WTC11 (cell line): ENCODE measurements at regions not wholly inside any gene's neighbourhood (a gene's known extent, or its start where the extent isn't known, plus 50 kb on each side); places are given as distances from the start of the nearest gene placed in this dataset.

ENCODE experiments used
- ATF3 ChIP-seq: sonication (generic); formaldehyde crosslinking; conservative IDR thresholded peaks from 2 replicates; pipeline ENCODE4 v1.8.1; 2022; ENCODE audit warnings: mild to moderate bottlenecking, missing genetic modification reagents
- CBFB ChIP-seq: sonication (generic); formaldehyde crosslinking; IDR thresholded peaks from 2 replicates; pipeline ENCODE4 v1.8.1; 2022; ENCODE audit warnings: mild to moderate bottlenecking, low read depth, missing genetic modification reagents
- CTCF ChIP-seq: fragments of 200-600 bp; IDR thresholded peaks from 2 replicates; pipeline ENCODE4 v1.8.0; 2022; ENCODE audit warnings: antibody characterized with exemption
- E2F5 ChIP-seq: sonication (generic); formaldehyde crosslinking; IDR thresholded peaks from 2 replicates; pipeline ENCODE4 v1.8.1; 2022; ENCODE audit warnings: mild to moderate bottlenecking, moderate library complexity, missing genetic modification reagents
- FOXJ3 ChIP-seq: sonication (generic); formaldehyde crosslinking; IDR thresholded peaks from 2 replicates; pipeline ENCODE4 v1.9.0; 2021; ENCODE audit warnings: missing genetic modification reagents, mild to moderate bottlenecking, borderline replicate concordance
- GABPB1 ChIP-seq: sonication (generic); formaldehyde crosslinking; IDR thresholded peaks from 2 replicates; pipeline ENCODE4 v1.8.1; 2023; ENCODE audit warnings: mild to moderate bottlenecking, missing genetic modification reagents
- HMGXB4 ChIP-seq: sonication (generic); formaldehyde crosslinking; IDR thresholded peaks from 2 replicates; pipeline ENCODE4 v1.8.1; 2023; ENCODE audit warnings: mild to moderate bottlenecking, moderate library complexity, missing genetic modification reagents
- IRF2 ChIP-seq: sonication (generic); formaldehyde crosslinking; IDR thresholded peaks from 2 replicates; pipeline ENCODE4 v1.8.0; 2022; ENCODE audit warnings: low read depth, missing genetic modification reagents, borderline replicate concordance
- MAX ChIP-seq: sonication (generic); formaldehyde crosslinking; IDR thresholded peaks from 2 replicates; pipeline ENCODE4 v1.8.0; 2022; ENCODE audit warnings: mild to moderate bottlenecking, missing genetic modification reagents
- TF ChIP-seq, protein P1 (sequence below): sonication (generic); formaldehyde crosslinking; IDR thresholded peaks from 2 replicates; pipeline ENCODE4 v1.8.1; 2022; ENCODE audit warnings: low read depth, missing genetic modification reagents, borderline replicate concordance
- TF ChIP-seq, protein P2 (sequence below): sonication (generic); formaldehyde crosslinking; IDR thresholded peaks from 2 replicates; pipeline ENCODE4 v1.8.1; 2023; ENCODE audit warnings: mild to moderate bottlenecking, missing genetic modification reagents
- TF ChIP-seq, protein P3 (sequence below): sonication (generic); formaldehyde crosslinking; IDR thresholded peaks from 2 replicates; pipeline ENCODE4 v1.8.1; 2022; ENCODE audit warnings: low read depth, mild to moderate bottlenecking, moderate library complexity, missing genetic modification reagents, borderline replicate concordance

DNA sequence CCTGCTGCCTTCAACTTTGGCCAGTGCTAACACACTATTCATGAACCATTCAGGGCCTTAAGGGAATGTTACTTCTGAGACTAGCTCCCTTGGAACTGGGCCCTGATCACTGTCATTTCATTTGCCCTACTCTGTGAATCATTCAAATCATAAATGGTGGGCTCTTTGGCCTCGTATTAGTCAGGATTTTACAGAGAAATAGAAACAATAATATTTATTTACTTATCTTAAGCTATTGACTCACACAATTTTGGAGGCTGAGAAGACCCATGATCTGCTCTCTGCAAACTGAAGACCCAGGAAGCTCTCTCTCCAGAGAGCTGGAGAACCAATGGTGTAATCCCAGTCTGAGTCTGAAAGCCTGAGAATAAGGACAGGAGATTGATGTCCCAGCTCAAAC is 398.5 kb downstream of the LRIG3 start:
- TF ChIP-seq ATF3 (CRISPR knock-in tag): no peak
- TF ChIP-seq CTCF: no peak
- no peak for TF ChIP-seq FOXJ3 (CRISPR knock-in tag)
- TF ChIP-seq, protein P1, sequence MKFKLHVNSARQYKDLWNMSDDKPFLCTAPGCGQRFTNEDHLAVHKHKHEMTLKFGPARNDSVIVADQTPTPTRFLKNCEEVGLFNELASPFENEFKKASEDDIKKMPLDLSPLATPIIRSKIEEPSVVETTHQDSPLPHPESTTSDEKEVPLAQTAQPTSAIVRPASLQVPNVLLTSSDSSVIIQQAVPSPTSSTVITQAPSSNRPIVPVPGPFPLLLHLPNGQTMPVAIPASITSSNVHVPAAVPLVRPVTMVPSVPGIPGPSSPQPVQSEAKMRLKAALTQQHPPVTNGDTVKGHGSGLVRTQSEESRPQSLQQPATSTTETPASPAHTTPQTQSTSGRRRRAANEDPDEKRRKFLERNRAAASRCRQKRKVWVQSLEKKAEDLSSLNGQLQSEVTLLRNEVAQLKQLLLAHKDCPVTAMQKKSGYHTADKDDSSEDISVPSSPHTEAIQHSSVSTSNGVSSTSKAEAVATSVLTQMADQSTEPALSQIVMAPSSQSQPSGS: no peak
- no peak for TF ChIP-seq E2F5
- TF ChIP-seq CBFB: no peak
- TF ChIP-seq IRF2 (CRISPR knock-in tag): no peak
- TF ChIP-seq, protein P2, sequence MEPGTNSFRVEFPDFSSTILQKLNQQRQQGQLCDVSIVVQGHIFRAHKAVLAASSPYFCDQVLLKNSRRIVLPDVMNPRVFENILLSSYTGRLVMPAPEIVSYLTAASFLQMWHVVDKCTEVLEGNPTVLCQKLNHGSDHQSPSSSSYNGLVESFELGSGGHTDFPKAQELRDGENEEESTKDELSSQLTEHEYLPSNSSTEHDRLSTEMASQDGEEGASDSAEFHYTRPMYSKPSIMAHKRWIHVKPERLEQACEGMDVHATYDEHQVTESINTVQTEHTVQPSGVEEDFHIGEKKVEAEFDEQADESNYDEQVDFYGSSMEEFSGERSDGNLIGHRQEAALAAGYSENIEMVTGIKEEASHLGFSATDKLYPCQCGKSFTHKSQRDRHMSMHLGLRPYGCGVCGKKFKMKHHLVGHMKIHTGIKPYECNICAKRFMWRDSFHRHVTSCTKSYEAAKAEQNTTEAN (CRISPR knock-in tag): no peak
- TF ChIP-seq GABPB1 (CRISPR knock-in tag): no peak
- TF ChIP-seq MAX: no peak
- TF ChIP-seq HMGXB4 (CRISPR knock-in tag): no peak
- TF ChIP-seq, protein P3, sequence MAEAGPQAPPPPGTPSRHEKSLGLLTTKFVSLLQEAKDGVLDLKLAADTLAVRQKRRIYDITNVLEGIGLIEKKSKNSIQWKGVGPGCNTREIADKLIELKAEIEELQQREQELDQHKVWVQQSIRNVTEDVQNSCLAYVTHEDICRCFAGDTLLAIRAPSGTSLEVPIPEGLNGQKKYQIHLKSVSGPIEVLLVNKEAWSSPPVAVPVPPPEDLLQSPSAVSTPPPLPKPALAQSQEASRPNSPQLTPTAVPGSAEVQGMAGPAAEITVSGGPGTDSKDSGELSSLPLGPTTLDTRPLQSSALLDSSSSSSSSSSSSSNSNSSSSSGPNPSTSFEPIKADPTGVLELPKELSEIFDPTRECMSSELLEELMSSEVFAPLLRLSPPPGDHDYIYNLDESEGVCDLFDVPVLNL (CRISPR knock-in tag): no peak
